ENCODE measurements at regions not wholly inside any gene's neighbourhood (a gene's known extent, or its start where the extent isn't known, plus 50 kb on each side); places are given as distances from the start of the nearest gene placed in this dataset.
A peak's percentile ranks its signal among the peaks of the same experiment; 100 is the strongest.

DNA sequence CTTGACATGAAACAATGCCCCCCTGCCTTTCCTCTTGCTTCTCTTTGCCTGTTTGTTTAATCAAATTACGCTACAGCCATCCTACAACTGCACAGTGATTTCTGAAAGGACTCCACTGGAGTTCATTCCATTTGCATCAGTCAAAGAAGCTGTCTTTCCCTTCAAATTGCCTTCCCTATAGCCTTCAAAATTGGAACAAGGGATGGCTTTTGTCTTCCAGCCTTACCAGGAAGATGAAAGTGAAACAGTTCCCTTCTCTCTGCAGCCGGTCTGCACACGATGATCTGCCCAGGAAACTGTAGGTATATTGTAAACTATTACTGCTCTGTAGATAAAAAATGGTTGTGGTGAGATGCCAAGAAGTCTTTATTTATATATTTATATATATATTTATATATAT, 65.6 kb upstream of the ETS2 start:
- no peak for DNase-seq

DNA sequence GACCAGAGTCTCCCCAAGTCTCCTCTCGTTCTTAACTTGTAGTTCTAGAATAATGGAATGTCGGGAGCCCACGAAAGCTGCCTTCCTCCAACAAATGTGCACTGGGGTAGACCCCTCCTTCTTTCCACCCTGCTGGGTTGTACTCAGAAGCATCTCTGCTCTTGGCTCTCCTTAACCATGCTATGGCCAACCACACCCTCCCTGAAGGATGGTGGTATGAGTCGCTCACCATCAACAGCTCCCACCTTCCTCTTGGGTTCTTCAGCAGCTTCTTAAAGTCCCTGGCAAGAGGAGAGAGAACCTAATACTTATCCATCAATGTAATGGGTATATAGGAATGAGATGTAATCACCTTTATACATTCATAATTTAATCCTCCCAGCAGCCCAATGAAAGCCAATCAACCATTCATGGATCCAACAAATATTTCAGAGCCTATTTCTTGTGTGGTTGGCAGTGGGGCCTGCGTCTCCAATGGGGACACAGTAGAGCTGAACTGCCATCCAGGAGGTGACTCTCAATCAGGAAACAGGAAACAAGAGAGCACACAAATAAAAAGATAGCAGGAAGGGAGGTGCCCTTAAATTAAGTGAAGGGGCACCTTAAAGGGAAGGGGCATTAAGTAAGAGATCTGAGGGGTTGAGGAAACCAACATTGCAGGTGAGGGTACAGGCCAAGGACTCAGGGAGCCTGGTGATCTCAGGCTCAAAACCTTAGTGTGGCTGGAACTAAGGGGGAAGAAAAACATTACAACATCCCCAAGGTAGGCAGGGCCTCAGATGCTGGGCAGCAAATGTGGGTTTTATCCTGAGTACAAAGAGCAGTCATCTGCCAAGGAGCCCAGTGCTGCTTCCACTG, 64.4 kb upstream of the ETS2 start:
- DNase-seq: no peak

- DNase-seq: no peak
Observed at GRCh38 chr21:38741950-38742256, 63.8 kb upstream of the ETS2 start.

GRCh38 chr21:38742580-38743260, 63.0 kb upstream of the ETS2 start:
- DNase-seq: no peak

DNA sequence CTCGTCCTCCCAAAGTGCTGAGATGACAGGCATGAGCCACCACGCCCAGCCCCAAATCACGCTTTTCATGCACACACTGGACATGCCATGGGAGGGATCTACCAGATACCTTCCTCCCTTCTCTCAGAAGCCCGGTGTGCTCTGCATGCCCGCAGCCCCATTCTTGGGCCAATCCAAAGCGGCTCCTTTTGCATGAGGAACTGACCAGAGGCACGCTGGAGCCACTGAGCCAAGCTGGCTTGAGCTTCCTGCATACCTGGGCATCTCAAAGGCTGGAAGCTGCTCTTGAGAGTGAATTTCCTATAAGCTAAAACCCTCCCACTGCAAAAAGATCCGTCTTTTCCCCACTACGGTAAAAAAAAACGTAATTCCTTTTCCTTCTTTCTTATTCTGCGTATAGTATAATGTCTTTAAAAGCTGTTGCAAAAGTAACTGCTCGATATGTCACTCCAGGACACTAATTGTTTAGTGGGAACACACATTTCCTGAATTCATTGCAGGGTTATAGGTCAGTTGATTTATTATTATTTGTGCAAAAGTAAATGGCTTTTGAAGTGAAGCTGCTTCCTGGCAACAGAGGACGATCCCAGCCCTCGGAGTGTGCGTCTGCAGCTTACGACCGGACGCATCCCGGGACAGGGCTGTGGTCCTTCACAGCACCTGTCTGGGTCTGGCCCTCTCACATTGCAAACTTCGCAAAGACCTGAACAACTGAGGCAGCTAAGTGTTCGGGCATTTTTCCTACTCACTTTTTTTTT, 61.8 kb upstream of the ETS2 start:
- DNase-seq: no peak

DNA sequence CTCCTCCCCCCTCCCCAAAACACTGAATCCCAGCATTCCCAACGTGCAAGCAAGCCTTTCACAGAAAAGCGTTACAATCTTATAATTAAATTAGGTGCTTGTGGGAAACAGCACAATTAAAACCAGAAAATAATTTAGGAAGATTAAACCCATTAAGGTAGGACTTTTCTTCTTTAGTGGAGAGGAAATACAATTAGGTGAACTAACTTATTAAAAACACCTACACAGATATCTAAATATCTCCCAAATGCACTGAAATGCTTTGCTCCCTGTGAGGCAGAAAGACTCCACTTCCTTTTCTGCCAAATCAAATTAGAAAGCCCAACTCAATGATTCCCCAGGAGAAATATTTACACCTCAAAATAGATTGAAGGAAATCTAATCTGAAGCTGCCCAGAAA, 60.9 kb upstream of the ETS2 start:
- DNase-seq: no peak

DNA sequence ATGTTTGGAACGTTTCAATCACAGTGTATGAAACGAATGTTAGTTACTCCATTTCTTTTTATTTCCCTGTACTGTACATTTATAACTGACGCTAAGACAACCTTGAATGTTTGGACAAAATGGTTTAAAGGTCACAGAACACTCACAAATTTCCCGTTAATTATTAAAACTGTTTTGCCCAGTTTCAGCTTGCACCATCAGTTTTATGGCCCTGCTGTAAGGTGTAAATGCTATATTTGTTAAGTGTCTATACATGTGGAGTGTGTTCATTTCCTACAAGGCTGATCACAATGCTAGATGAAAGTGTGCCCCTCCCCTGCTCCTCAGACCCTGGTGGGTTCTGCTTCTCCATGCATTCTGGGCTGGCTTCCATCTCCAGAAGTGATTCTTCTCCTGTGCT, 57.9 kb upstream of the ETS2 start:
- no peak for DNase-seq

GRCh38 chr21:38751379-38752050, 54.2 kb upstream of the ETS2 start:
- peak in 20 of 51 donors; percentile 2 to 41 (median 8) for DNase-seq

GRCh38 chr21:38752051-38752505, 53.7 kb upstream of the ETS2 start:
- no peak for DNase-seq

- no peak for DNase-seq
Observed at GRCh38 chr21:38753114-38753513, 52.6 kb upstream of the ETS2 start.

DNA sequence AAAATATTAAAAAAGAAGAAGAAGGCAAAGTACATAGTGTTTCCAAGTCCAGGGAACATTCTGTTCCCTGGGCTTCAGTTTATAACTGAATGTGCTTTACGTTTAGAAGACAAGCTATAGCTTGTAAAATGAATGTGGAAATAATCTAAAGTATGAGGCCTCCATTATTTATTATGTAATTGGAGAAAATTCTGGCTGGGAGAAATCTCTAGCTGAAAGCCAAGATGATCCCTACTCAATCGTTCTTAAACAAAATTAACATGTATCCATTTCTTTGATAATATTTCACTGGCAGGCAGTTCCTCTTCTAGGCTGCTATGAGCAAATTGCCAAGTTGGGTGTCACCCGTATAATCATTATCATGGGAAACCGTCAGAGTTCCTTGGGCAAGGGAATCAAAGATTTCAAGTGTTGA, 52.2 kb upstream of the ETS2 start:
- DNase-seq: no peak

All from hypothalamus (tissue), 51 donors.